VCaP (cell line): ENCODE measurements at regions not wholly inside any gene's neighbourhood (a gene's known extent, or its start where the extent isn't known, plus 50 kb on each side); places are given as distances from the start of the nearest gene placed in this dataset.
"Not testable (repeated sequence)": the region's sequence is repeated elsewhere in the genome, so short reads cannot be mapped to it uniquely, and the experiment has no call there.

ENCODE experiments used
- H3K27ac ChIP-seq: fragments of 450-650 bp; 2 replicates; pipeline ENCODE4 v1.5.1; 2017
- TF ChIP-seq, protein P1 (sequence below): fragments of 450-650 bp; conservative IDR thresholded peaks from 2 replicates; pipeline ENCODE4 v1.5.1; 2017; ENCODE audit warnings: mild to moderate bottlenecking, moderate library complexity

DNA sequence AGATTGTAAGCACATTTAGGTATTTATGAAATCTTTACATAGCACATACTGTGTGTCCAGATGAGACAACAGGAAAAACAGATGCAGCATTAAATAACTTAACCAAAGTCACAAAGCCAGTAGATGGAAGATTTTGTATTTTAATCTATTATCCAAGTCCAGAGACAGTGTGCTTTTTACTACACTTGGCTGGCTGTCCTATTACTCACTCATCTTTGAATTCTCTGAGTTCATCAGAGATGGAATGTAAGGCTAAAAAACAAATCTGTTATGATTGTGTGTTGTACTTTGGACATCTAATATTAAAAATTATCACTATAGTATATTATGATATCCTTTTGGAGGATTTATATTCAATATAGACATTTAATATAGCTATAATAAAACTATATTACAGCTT lies 1189.4 kb downstream of the DSC3 start:
- no peak overlapping the region for H3K27ac ChIP-seq
- TF ChIP-seq, protein P1, sequence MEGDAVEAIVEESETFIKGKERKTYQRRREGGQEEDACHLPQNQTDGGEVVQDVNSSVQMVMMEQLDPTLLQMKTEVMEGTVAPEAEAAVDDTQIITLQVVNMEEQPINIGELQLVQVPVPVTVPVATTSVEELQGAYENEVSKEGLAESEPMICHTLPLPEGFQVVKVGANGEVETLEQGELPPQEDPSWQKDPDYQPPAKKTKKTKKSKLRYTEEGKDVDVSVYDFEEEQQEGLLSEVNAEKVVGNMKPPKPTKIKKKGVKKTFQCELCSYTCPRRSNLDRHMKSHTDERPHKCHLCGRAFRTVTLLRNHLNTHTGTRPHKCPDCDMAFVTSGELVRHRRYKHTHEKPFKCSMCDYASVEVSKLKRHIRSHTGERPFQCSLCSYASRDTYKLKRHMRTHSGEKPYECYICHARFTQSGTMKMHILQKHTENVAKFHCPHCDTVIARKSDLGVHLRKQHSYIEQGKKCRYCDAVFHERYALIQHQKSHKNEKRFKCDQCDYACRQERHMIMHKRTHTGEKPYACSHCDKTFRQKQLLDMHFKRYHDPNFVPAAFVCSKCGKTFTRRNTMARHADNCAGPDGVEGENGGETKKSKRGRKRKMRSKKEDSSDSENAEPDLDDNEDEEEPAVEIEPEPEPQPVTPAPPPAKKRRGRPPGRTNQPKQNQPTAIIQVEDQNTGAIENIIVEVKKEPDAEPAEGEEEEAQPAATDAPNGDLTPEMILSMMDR = no peak

DNA sequence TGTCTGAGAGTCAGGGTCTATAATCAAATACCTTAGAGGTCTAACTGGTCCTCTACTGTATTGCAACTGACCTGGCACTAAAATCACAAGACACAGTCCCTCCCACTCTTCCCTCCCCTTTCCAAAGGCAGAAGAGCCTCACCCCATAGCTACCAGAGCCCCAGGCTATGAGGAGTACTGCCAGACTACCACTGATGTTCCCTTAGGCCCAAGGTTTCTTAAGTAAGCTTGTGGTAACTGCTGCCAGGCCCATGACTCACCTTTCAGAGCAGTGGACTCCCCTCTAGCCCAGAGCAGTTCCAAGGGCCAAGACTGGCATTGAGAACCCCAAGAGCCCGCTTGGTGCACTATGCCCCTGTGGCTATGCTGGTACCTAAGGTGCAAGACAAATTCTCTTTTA lies 1193.4 kb downstream of the DSC3 start:
- H3K27ac ChIP-seq = no peak overlapping the region
- TF ChIP-seq, protein P1 = no peak

DNA sequence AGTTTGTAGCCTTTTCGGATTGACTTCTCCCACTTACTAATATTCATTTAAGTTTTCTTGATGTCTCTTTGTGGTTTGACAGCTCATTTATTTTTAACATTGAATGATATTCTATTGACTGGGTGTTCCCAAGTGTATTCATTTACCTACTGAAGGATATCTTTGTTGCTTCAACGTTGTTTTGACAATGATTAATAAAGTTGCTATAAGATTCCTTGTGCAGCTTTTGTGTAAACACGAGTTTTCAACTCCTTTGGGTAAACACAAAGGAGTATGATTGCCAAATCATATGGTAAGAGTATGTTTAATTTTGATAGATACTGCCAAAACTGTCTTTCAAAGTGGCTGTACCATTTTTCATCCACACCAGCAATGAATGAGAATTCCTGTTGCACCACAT lies 1200.9 kb downstream of the DSC3 start:
- TF ChIP-seq, protein P1 = no peak
- H3K27ac ChIP-seq = no peak overlapping the region

DNA sequence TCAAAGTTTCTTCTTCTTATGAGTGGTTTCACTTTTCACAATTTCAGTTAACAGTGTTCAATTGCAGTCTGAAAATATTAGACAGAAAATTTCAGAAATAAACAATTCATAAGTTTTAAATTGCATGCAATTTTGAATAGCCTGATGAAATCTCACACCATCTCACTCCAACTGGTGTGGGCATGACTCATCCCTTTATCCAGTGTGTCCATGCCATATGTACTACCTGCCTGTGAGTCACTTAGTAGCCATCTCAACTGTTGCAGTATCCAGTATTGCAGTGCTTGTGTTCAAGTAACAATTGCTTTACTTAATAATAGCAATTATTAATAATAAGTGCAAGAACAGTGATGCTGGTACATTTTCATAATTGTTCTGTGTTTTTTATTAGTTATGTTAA lies 1202.5 kb downstream of the DSC3 start:
- H3K27ac ChIP-seq = no peak overlapping the region
- TF ChIP-seq, protein P1 = no peak

DNA sequence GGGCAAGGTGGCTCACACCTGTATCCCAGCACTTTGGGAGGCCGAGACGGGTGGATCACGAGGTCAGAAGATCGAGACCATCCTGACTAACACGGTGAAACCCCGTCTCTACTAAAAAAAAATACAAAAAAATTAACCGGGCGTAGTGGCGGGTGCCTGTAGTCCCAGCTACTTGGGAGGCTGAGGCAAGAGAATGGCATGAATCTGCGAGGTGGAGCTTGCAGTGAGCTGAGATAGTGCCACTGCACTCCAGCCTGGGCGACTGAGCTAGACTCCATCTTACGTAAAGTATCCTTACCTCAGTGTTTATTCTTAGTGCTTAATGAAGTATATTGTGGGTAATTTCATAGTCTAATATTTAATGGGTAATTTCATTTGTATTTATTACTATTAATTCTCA lies 1203.6 kb downstream of the DSC3 start:
- H3K27ac ChIP-seq = not testable (repeated sequence)

DNA sequence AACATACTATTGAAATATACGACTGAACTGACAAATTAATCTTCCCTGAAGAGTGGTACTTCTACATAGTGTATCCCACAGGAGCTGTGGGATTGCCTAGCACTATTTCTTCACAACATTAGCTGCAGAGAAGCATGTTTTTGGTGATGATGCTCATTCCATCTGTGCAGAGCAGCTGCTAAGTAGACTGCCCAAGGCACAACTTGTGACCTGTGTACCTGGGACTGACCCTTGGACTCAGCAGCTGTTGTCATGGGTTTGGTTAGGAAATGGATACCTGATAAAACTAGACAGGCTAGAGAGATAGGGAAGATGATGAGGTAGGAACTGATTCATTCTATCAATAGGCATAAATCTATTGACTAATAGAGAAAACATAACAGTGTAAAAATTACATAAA lies 1204.0 kb downstream of the DSC3 start:
- TF ChIP-seq, protein P1 = no peak
- H3K27ac ChIP-seq = no peak overlapping the region

DNA sequence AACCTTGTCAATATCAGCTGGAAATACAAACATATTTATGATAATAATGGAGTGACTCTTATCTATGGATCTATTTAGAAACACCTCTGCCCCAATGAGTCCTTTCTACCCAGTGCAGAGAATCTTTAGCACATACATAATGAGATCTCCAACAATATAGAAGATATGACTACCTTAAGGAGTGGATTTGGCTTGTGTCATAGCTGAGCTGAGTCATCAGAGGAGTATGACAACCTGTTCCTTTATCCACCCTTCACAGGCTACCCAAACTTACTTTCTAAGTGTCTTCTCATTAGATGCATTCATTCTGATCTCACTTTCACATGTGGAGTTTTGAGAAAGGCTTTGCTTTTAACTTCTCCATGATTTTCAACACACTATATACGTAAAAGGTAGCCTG lies 1218.9 kb downstream of the DSC3 start:
- TF ChIP-seq, protein P1 = no peak

DNA sequence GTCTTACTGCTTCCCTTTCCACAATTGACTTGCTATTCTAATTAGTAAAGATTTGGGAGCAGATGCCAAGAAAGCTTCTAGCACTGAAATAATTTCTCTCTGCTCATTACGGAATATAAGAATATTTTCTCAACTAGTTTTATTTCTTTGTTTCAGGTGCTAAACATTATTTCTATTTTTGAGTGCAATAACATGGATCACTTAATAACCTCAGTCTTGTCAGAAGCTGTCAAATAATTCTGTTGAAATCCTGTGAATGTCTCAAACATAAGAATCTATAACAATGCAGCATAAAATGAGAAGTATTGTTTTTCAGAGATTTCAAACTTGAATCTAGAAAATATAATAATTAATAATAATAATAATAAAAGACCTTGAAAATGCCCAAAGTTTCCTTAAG lies 1221.0 kb downstream of the DSC3 start:
- TF ChIP-seq, protein P1 = no peak
- H3K27ac ChIP-seq = no peak overlapping the region

More for the DNA sequence above, 1218.9 kb downstream of the DSC3 start:
- no peak overlapping the region for H3K27ac ChIP-seq
